NCI-H146 treated with DMSO at 0.1 percent for 48 hours (cell line): ENCODE measurements at regions not wholly inside any gene's neighbourhood (a gene's known extent, or its start where the extent isn't known, plus 50 kb on each side); places are given as distances from the start of the nearest gene placed in this dataset.

ENCODE experiments used
- DNase-seq: peaks from one replicate; lab custom pipeline; 2025; ENCODE audit not compliant: unreplicated experiment; lab: John Stamatoyannopoulos, UW

- no peak for DNase-seq
Observed at GRCh38 chr11:15864026-15864805, 492.1 kb downstream of the SOX6 start.

- no peak for DNase-seq
Observed at GRCh38 chr11:15865212-15865987, 490.9 kb downstream of the SOX6 start.

DNA sequence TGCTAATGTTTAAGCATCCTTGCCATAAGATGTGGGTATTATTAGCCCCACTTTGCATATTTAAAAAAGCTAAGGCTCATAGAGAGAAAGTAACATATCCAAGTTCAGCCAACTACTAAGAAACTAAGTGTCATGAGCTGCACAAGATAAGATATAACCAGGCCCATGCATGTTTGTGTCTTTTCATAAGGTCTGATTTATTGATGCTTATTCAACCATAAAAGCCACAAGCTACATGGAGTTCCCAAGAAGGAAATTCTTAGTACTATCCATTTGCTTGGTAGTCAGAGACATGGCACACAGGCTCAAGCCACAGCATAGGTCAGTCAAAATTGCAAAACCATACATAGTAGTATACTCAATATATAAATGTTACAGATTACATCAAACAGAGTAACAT, 488.5 kb downstream of the SOX6 start:
- no peak for DNase-seq

- DNase-seq: no peak
Observed at GRCh38 chr11:15870911-15871310, 485.4 kb downstream of the SOX6 start.

GRCh38 chr11:15871904-15872626, 484.3 kb downstream of the SOX6 start:
- no peak for DNase-seq

GRCh38 chr11:15873501-15873900, 482.8 kb downstream of the SOX6 start:
- no peak for DNase-seq

DNA sequence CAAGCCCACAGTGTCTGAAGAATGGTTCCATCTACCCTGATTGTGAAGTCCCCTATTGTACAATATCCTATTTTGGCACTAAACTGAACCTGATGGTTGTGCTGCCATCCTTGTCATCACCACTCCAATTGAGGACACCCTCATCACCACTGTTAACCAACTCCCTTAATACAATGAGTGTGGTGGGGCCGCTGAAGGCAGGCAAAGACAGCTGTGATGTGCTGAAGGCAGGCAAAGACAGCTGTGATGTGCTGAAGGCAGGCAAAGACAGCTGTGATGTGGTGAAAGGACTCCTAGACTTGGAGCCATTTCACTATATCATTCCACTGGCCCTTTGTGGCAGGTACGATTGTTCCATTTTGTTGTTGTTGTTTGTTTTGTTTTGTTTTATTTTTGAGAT, 481.6 kb downstream of the SOX6 start:
- DNase-seq: no peak

DNA sequence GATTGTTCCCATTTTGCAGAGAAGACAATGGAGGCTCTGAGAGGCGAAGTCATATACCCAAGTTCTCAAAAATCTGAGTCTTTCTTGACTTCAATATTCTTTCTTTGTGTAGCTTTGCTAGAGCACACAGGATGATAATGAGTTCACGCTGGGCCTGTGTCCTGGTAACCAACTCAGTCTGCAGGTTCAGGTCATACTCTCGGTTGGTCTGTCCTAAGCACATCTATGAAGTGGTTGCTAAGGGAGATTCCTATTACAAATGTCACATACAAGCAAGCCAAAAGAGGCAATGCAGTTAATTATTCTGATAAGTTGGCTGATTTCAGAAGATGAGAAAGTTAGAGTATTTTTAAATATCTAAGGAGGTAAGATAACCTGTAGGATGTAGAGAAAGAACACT, 481.0 kb downstream of the SOX6 start:
- DNase-seq: no peak

DNA sequence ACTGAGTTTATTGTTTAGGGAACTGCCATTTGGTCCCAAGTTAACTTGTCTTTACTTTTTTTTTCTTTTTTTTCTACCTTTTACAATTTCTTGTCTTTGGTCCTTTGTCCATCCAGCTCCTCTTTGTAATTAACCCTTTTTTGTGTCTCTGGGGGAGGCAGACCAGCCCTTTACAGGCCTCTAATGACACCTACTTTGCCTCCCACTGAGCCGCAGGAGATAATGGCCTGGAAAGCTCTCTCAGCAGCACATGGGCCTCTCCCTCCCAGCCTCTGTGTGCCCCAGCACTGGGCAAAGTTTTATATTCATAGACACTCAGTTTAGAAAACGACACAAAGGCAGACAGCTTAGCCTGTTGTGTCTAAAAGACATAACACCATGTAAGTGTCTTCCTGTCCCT, 480.4 kb downstream of the SOX6 start:
- no peak for DNase-seq

DNA sequence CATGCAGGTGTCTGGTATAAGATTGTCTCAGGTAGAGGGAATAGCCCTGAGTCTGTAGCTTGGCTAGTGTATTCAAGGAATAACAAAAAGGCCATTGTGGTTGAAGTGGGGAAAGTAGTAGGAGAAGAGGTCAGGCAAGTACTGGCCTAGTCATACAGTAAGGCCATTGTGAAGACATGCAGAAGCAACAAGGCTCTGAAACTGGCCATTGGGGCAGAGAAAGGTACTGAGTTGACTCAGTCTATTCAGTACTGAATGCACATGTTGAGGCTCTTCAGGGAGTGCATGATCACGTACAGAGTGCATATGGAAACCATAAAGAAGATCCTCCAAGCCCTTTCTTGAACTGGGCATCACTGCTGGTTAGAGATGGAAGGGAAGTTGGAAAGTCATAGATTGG, 477.6 kb downstream of the SOX6 start:
- no peak for DNase-seq

DNA sequence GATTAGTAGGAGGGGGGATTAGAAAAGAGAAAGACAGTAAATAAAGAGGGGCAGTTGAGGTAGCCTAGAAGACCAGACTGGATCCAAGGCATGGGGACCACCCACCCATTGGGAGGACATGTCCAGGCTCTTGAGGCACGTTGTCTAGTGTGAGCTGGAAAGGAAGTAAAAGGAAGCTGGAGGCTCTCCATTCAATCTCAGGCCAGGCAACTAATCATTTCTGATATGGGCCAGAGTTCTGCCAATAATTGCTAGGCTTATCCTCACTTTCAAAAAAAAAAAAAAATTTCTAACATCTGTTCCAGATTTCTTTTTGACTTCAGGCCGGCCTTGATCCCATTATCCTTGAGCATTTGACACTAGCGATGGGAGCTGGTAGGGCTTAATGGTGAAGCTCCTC, 476.1 kb downstream of the SOX6 start:
- no peak for DNase-seq

DNA sequence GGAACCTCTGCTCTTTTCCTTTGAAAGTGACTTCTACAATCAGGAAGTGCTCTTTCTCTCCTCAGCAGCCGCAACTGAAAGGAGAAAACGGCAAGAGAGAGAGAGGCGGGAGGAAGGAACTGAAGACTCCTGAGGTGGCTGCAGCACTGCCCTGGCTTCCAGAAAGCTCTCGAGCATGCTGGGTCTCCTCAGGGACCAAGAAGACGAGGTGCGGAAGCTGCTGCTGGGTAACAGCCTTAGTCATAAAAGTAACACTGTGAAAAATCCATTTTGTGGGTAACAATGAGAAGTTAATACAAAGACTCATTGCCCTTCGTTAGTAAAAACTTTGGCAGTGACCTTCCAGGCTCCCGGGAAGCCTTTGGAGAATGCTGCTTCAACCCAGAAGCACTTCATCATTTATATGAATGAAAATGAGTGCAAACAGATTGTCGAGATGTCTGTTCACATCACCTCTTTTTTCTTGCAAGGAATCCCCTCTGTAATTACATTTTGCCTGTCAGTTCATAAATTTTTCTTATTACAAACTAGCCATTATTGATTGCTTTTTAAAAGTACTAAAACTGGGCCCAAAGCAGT, 473.4 kb downstream of the SOX6 start:
- DNase-seq: no peak

GRCh38 chr11:15883455-15883920, 472.9 kb downstream of the SOX6 start:
- no peak for DNase-seq

GRCh38 chr11:15884141-15884540, 472.2 kb downstream of the SOX6 start:
- DNase-seq: no peak

GRCh38 chr11:15884777-15885540, 471.4 kb downstream of the SOX6 start:
- no peak for DNase-seq

- DNase-seq: no peak
Observed at GRCh38 chr11:15885854-15886253, 470.5 kb downstream of the SOX6 start.

- DNase-seq: no peak
Observed at GRCh38 chr11:15886299-15886698, 470.0 kb downstream of the SOX6 start.

DNA sequence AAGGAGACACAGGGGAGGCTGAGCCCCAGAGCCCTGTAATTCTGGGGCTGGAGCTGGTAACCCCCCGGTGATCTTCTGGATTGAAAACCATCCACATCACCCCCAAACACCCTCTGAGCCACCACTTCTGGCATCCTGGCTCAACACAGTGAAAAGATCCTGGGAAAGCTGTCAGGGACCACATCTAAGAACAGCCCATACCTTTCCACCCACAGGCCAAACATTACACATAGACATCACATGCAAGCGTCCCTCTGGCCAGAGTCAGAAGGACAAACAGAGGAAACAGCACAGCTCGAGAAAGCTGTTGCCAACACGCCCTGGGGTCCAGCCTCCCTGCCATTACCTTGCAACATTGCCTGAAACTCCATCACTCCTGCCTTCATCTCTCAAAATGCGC, 469.5 kb downstream of the SOX6 start:
- DNase-seq: no peak

DNA sequence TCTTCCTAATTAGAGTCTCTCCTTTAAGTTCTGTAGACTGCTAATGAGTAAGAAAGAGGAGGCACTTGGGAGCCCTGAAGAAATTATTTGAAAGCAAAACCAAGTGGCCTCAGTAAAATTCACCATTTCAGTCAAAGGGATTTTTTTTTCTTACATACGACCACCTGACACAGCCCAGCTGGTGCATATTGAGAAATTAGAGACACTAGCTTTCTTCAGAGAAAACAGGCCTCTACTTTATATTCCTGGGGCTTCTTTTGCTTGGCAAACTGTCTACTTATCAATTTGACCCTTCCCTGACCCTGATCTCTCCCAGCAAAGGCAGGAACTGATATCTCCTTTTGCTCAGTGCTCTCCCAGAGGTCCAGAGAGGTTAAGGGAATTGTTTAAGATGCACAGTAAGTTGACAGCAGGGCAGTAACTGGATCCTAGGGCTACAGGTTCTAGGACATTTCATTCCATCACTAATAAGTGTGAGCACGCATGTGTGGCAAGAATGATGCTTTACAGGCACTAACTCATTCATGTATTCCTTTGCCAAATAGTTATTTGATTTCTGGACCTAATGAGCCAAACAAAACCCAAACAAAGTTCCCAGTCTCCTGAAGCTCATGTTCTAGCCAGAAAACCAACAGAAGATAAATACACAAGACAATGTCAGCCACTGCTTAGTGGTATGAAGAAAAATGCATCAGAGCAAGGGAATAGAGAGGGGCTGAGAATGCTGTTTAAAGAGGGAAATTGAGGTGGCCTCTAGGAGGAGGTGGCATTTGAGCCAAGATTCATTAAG, 467.6 kb downstream of the SOX6 start:
- no peak for DNase-seq
